AG08396 (cell line): ENCODE measurements at regions not wholly inside any gene's neighbourhood (a gene's known extent, or its start where the extent isn't known, plus 50 kb on each side); places are given as distances from the start of the nearest gene placed in this dataset.

ENCODE experiments used
- DNase-seq: peaks from one replicate; pipeline ENCODE4 v3.0.0; 2012; ENCODE audit warnings: low spot score, mixed read lengths

- DNase-seq = no peak
Observed at GRCh38 chr18:54020156-54020745, 204.2 kb downstream of the MBD2 start.

DNA sequence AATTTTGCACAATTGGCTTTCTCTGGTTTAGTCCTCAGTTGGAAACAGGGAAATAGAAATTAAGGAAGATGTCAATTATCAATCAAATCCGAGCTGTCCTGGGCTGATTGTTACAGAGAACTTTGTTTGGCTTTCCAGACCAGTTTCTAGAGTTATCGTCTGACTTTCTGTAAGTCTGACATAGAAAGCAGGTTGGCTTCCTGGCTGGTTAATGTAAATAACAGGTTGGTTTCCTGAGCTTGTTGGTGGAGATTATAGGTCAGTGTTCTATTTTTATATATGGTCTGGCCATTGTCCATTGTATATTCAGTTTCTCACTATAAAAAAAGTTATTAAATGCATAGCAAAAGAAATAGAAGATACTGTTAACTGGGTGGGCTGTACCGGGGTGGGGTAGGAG, 204.8 kb downstream of the MBD2 start:
- no peak for DNase-seq

DNA sequence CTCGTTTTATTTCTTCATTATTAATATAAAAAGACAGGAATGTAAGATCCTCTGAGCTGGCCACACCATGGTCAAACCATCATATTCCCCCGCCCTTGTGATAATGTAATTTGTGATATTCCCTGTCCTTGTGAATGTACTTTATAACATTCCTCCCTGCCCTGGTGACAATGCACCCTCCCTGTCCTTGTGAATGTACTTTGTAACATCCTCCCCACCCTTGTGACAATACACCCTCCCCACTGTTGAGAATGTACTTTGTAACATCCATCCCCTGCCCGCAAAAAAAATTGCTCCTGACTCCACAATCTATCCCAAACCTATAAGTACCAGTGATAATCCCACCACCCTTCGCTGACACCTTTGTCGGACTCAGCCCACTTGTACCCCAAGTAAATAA, 211.0 kb downstream of the MBD2 start:
- no peak for DNase-seq

- DNase-seq = no peak
Observed at GRCh38 chr18:54004828-54005227, 219.6 kb downstream of the MBD2 start.

- no peak for DNase-seq
Observed at GRCh38 chr18:54003195-54003594, 221.3 kb downstream of the MBD2 start.

DNA sequence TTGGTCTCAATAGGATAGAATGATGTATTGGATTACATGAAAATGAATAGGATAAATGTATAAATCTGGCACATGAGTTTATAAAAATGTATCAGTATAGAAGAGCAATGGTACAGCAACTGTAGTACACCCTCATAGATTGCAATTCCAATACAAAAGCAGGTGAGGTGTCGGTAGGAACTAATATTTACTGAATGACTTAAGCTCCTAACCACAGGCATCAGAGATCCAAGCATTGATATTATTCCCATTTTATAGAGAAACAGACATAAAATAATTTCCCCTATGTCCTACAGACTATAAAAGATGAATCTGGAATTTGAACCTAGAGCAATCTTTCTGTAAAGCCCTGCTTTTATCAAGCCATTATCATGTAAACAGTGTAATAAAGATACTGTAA, 227.4 kb downstream of the MBD2 start:
- no peak for DNase-seq

GRCh38 chr18:53994016-53994415, 230.5 kb downstream of the MBD2 start:
- no peak for DNase-seq

GRCh38 chr18:53991805-53992204, 232.7 kb downstream of the MBD2 start:
- no peak for DNase-seq

DNA sequence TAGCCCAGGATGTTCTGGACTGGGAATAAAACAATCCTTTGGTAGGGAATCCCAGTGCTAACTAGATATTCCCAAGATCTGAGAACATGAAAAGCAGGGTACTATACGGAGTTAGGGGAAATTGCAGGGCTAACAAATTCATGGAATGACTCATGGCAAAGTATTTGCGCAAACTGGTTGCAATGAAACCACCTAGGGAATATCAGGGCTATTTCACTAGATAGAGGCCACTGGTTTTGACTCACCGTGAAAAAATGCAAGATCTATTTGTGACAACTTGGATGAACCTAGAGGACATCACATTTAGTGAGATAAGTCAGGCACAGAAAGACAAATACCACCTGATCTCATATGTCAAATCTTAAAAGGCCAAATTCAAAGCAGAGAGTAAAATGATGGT, 233.3 kb downstream of the MBD2 start:
- no peak for DNase-seq

DNA sequence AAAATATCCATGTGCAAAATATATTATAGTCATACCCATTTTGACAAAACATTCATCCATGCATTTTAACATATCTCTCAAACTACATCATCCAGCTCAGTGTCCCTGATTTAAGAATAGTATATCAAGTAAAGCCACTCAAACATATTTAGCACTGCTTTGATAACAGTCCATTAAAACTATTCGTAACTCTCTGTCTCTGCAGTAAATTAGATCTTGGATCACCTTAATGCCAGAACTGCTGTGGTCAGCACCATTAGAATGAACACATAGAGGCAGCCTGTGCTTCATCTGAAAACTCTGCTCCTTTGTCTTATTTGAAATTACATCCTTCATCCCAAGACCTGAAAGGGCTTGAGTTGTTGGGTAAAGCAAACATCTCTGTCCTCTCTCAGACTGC, 234.0 kb downstream of the MBD2 start:
- DNase-seq = no peak

- DNase-seq = no peak
Observed at GRCh38 chr18:53984021-53984420, 240.4 kb downstream of the MBD2 start.

GRCh38 chr18:53971331-53971730, 253.1 kb downstream of the MBD2 start:
- DNase-seq = no peak

GRCh38 chr18:53952700-53953099, 271.8 kb downstream of the MBD2 start:
- no peak for DNase-seq

GRCh38 chr18:53950545-53950944, 273.9 kb downstream of the MBD2 start:
- no peak for DNase-seq

DNA sequence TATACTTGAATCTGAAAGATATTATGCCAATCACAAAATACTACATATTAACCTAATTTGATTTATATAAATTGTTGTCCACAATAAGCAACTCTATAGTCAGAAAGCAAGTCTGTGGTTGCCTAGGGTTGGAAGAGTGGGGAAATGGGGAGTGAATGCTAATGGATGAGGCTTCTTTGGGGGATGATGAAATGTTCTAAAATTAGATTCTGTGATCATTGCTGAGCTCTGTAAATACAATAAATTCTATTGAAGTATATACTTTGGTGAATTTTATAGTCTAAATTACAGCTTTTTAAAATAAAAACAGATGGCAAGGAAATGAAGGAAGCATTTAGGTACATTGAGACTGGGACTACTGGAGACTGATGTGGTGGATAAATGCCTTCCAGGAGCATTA, 275.5 kb downstream of the MBD2 start:
- DNase-seq = no peak

DNA sequence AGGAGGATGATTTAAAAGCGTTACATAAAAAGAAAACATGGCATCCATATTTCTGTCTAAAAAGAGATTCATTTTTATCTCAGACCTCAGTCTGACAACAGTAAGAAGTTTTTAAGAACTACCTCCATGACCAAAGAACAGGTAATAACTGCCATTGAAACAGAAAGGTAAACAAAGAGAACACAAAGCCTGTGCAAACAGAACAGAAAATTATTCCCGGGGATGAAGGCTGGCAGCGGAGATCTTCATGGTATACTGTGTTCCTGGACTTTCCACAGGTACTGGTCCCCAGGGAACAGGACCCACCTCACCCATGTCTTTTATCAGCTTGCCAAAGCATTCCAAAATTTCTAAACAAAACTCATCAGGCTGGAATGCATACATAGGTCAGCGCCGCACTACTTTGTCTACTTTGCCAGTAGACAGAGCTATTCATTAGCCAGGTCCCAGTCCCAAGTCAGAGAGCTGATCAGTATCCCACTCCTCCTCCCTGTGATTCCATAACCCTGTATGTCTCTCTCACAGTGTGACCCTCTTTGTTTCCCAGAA, 277.3 kb downstream of the MBD2 start:
- no peak for DNase-seq

- no peak for DNase-seq
Observed at GRCh38 chr18:53946594-53946993, 277.9 kb downstream of the MBD2 start.

- DNase-seq = no peak
Observed at GRCh38 chr18:53944721-53945120, 279.7 kb downstream of the MBD2 start.

- DNase-seq = no peak
Observed at GRCh38 chr18:53943326-53943860, 281.1 kb downstream of the MBD2 start.

GRCh38 chr18:53941601-53942338, 282.7 kb downstream of the MBD2 start:
- no peak for DNase-seq

GRCh38 chr18:53937037-53937436, 287.4 kb downstream of the MBD2 start:
- DNase-seq = no peak

GRCh38 chr18:53935803-53936202, 288.7 kb downstream of the MBD2 start:
- DNase-seq = no peak

GRCh38 chr18:53935399-53935798, 289.1 kb downstream of the MBD2 start:
- no peak for DNase-seq
